NCI-H1092 (cell line): ENCODE measurements at regions not wholly inside any gene's neighbourhood (a gene's known extent, or its start where the extent isn't known, plus 50 kb on each side); places are given as distances from the start of the nearest gene placed in this dataset.
"Not testable (repeated sequence)": the region's sequence is repeated elsewhere in the genome, so short reads cannot be mapped to it uniquely, and the experiment has no call there.

Experiments
- DNase-seq: peaks from one replicate; lab custom pipeline; 2025; lab: John Stamatoyannopoulos, UW

- DNase-seq = no peak
These were observed 248.8 kb downstream of the SHOX2 start for GRCh38 chr3:157857440-157857839.

- DNase-seq = peak; percentile 15
These were observed 249.9 kb downstream of the SHOX2 start for GRCh38 chr3:157856078-157856939.

- DNase-seq = not testable (repeated sequence)
These were observed 260.4 kb downstream of the SHOX2 start for GRCh38 chr3:157845839-157846238.

GRCh38 chr3:157844800-157845565, 261.2 kb downstream of the SHOX2 start:
- DNase-seq = no peak

- no peak for DNase-seq
These were observed 262.0 kb downstream of the SHOX2 start for GRCh38 chr3:157844216-157844615.

GRCh38 chr3:157841029-157841428, 265.2 kb downstream of the SHOX2 start:
- no peak for DNase-seq

GRCh38 chr3:157840564-157840963, 265.7 kb downstream of the SHOX2 start:
- no peak for DNase-seq

- DNase-seq = no peak
These were observed 267.8 kb downstream of the SHOX2 start for GRCh38 chr3:157838457-157838856.

GRCh38 chr3:157837336-157837735, 268.9 kb downstream of the SHOX2 start:
- DNase-seq = no peak

- no peak for DNase-seq
These were observed 270.2 kb downstream of the SHOX2 start for GRCh38 chr3:157836022-157836421.

GRCh38 chr3:157832588-157832987, 273.6 kb downstream of the SHOX2 start:
- no peak for DNase-seq

- DNase-seq = no peak
These were observed 275.5 kb downstream of the SHOX2 start for GRCh38 chr3:157830556-157831236.

GRCh38 chr3:157829786-157830185, 276.4 kb downstream of the SHOX2 start:
- no peak for DNase-seq

GRCh38 chr3:157824281-157824680, 281.9 kb downstream of the SHOX2 start:
- no peak for DNase-seq

GRCh38 chr3:157823050-157823449, 283.2 kb downstream of the SHOX2 start:
- no peak for DNase-seq

GRCh38 chr3:157820157-157820517, 286.1 kb downstream of the SHOX2 start:
- no peak for DNase-seq

- DNase-seq = no peak
These were observed 286.7 kb downstream of the SHOX2 start for GRCh38 chr3:157819270-157820156.

GRCh38 chr3:157816896-157817295, 289.3 kb downstream of the SHOX2 start:
- no peak for DNase-seq

GRCh38 chr3:157816296-157816695, 289.9 kb downstream of the SHOX2 start:
- DNase-seq = no peak

GRCh38 chr3:157815739-157816138, 290.5 kb downstream of the SHOX2 start:
- no peak for DNase-seq

GRCh38 chr3:157810924-157811718, 295.1 kb downstream of the SHOX2 start:
- no peak for DNase-seq
